ENCODE measurements at regions not wholly inside any gene's neighbourhood (a gene's known extent, or its start where the extent isn't known, plus 50 kb on each side); places are given as distances from the start of the nearest gene placed in this dataset.
"Not testable (repeated sequence)": the region's sequence is repeated elsewhere in the genome, so short reads cannot be mapped to it uniquely, and the experiment has no call there.

DNA sequence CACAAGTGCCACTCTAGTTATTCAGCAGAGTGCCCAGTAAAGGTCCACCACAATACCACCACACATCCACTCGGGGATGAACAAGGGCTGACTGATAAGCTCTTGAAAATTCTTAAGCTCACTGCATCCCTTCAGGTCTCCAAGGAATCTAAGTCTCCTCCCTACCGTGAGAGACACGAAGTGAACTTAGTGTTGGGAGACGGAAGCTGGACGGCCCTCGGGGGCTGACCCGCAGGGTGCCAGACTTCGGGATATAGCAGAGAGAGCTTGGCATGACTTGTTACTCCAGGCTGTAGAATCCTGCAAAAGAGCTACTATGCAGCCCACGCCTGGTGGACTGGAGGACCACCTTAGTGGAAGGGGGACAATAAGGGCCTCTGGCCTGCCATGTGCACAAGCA is 75.1 kb downstream of the LYZL1 start:
- H3K27ac ChIP-seq; DNase-seq; H3K4me1 ChIP-seq (replicated peaks in 1 of 2); H3K36me3 ChIP-seq (replicated peaks in 1 of 2); H3K4me3 ChIP-seq; H3K9me3 ChIP-seq (replicated peaks in 1 of 3); intact Hi-C loops (cut with DNase I); H3K27me3 ChIP-seq: not testable (repeated sequence)
- WGBS, 4 donors: 83 to 94% (median 91%) methylated on average over 9 of the region's 9 CpGs

DNA sequence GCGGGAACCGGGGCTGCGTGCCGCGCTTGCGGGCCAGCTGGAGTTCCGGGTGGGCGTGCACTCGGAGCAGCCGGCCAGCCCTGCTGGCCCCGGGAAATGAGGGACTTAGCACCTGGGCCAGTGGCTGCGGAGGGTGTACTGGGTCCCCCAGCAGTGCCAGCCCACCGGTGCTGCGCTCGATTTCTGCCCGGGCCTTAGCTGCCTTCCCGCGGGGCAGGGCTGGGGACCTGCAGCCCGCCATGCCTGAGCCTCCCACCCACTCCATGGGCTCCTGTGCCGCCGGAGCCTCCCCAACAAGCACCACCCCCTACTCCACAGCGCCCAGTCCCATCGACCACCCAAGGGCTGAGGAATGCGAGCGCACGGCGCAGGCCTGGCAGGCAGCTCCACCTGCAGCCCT is 77.3 kb downstream of the LYZL1 start:
- DNase-seq; H3K4me3 ChIP-seq; H3K36me3 ChIP-seq (replicated peaks in 1 of 2); H3K27me3 ChIP-seq; H3K4me1 ChIP-seq (replicated peaks in 1 of 2); intact Hi-C loops (cut with DNase I); H3K27ac ChIP-seq; H3K9me3 ChIP-seq (replicated peaks in 1 of 3): not testable (repeated sequence)
- WGBS, 4 donors: 90 to 100% (median 92%) methylated on average over 1 to 27 of the region's 27 CpGs

- DNase-seq: no peak
- no peak overlapping the region for H3K4me3 ChIP-seq
- H3K27me3 ChIP-seq: no peaks in the 10 kb centered on the region
- no peak overlapping the region for H3K27ac ChIP-seq
- intact Hi-C loops (cut with DNase I): no loop called here
- H3K9me3 ChIP-seq (replicated peaks in 1 of 3): no peaks in the 10 kb centered on the region
- TF ChIP-seq POLR2A (IDR thresholded peaks at IDR 0.05): no peak
- TF ChIP-seq, protein P1, sequence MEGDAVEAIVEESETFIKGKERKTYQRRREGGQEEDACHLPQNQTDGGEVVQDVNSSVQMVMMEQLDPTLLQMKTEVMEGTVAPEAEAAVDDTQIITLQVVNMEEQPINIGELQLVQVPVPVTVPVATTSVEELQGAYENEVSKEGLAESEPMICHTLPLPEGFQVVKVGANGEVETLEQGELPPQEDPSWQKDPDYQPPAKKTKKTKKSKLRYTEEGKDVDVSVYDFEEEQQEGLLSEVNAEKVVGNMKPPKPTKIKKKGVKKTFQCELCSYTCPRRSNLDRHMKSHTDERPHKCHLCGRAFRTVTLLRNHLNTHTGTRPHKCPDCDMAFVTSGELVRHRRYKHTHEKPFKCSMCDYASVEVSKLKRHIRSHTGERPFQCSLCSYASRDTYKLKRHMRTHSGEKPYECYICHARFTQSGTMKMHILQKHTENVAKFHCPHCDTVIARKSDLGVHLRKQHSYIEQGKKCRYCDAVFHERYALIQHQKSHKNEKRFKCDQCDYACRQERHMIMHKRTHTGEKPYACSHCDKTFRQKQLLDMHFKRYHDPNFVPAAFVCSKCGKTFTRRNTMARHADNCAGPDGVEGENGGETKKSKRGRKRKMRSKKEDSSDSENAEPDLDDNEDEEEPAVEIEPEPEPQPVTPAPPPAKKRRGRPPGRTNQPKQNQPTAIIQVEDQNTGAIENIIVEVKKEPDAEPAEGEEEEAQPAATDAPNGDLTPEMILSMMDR (IDR thresholded peaks at IDR 0.05): no peak
- no peaks in the 10 kb centered on the region for H3K4me1 ChIP-seq (replicated peaks in 1 of 2)
- WGBS, 4 donors: 54 to 72% (median 60%) methylated on average over 5 of the region's 5 CpGs
- no peaks in the 10 kb centered on the region for H3K36me3 ChIP-seq (replicated peaks in 1 of 2)
Measured at GRCh38 chr10:29369419-29369818, 80.5 kb downstream of the LYZL1 start.

GRCh38 chr10:29370097-29371092 is 81.5 kb downstream of the LYZL1 start:
- Histone ChIP-seq H3K4me3 (no peak overlapping the region), H3K27ac (no peak overlapping the region)
- 52 to 64% (median 56%) methylated on average over 17 of the region's 17 CpGs for WGBS, 4 donors

DNA sequence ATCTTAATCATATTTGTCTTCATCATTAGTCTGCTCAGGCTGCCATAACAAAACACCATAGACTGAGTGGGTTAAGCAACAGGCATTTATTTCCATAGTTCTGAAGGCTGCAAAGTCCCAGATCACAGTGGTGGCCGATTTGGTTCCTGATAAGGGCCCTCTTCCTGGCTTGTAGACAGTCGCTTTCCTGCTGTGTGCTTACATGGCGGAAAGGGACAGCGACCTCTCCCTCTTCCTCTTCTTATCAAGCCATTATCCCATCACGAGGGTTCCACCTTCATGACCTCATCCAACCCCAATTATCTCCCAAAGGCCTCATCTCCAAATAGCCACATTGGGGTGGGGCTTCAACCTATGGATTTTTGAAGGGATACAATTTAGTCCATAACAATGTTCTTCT is 84.0 kb downstream of the LYZL1 start:
- no peaks in the 10 kb centered on the region for H3K4me1 ChIP-seq (replicated peaks in 1 of 2)
- H3K27me3 ChIP-seq: no peaks in the 10 kb centered on the region
- no peak overlapping the region for H3K27ac ChIP-seq
- no peak for DNase-seq
- no peak overlapping the region for H3K4me3 ChIP-seq
- intact Hi-C loops (cut with DNase I): no loop called here
- no peaks in the 10 kb centered on the region for H3K9me3 ChIP-seq (replicated peaks in 1 of 3)
- TF ChIP-seq, protein P1 (IDR thresholded peaks at IDR 0.05): no peak
- no peak for TF ChIP-seq POLR2A (IDR thresholded peaks at IDR 0.05)
- no peaks in the 10 kb centered on the region for H3K36me3 ChIP-seq (replicated peaks in 1 of 2)
- WGBS, 4 donors: 65 to 82% (median 81%) methylated on average over 5 of the region's 5 CpGs

More at GRCh38 chr10:29370097-29371092, 81.5 kb downstream of the LYZL1 start:
- intact Hi-C loops (cut with DNase I): no loop called here
- no peak for DNase-seq
- Histone ChIP-seq H3K36me3 (replicated peaks in 1 of 2) (no peaks in the 10 kb centered on the region), H3K27me3 (no peaks in the 10 kb centered on the region), H3K4me1 (replicated peaks in 1 of 2) (no peaks in the 10 kb centered on the region), H3K9me3 (replicated peaks in 1 of 3) (no peaks in the 10 kb centered on the region)
- TF ChIP-seq, protein P1 (IDR thresholded peaks at IDR 0.05): no peak
- TF ChIP-seq POLR2A (IDR thresholded peaks at IDR 0.05): no peak

Data from adrenal gland (tissue), 9 donors.